ENCODE measurements at regions not wholly inside any gene's neighbourhood (a gene's known extent, or its start where the extent isn't known, plus 50 kb on each side); places are given as distances from the start of the nearest gene placed in this dataset.

GRCh38 chr1:93773049-93773838 is 91.6 kb upstream of the BCAR3 start:
- Histone ChIP-seq H3K4me3 (ENCODE audit: low read length) (no peak overlapping the region), H3K9me3 (ENCODE audit: control insufficient read depth, low read length) (no peaks in the 10 kb centered on the region), H3K27me3 (ENCODE audit: control insufficient read depth, insufficient read depth) (no peaks in the 10 kb centered on the region), H3K27ac (ENCODE audit: low read length) (no peak overlapping the region), H3K4me1 (ENCODE audit: control insufficient read depth, insufficient read depth, low read length) (peaks cover 6% of the 10 kb centered on the region)
- no peak for DNase-seq
- ATAC-seq, result no peak
- intact Hi-C loops (cut with DNase I), result no loop called here
- WGBS, result 91% methylated on average over 2 of the region's 2 CpGs

- Histone ChIP-seq H3K4me1 (ENCODE audit: control insufficient read depth, insufficient read depth, low read length) (peaks cover 9% of the 10 kb centered on the region), H3K27ac (ENCODE audit: low read length) (no peak overlapping the region), H3K9me3 (ENCODE audit: control insufficient read depth, low read length) (no peaks in the 10 kb centered on the region), H3K27me3 (ENCODE audit: control insufficient read depth, insufficient read depth) (no peaks in the 10 kb centered on the region), H3K4me3 (ENCODE audit: low read length) (no peak overlapping the region)
- DNase-seq, result no peak
- ATAC-seq, result peak; percentile 81 to 83
- 66% methylated on average over 2 of the region's 2 CpGs for WGBS
- intact Hi-C loops (cut with DNase I), result no loop called here
Measured at GRCh38 chr1:93771843-93772242, 90.2 kb upstream of the BCAR3 start.

DNA sequence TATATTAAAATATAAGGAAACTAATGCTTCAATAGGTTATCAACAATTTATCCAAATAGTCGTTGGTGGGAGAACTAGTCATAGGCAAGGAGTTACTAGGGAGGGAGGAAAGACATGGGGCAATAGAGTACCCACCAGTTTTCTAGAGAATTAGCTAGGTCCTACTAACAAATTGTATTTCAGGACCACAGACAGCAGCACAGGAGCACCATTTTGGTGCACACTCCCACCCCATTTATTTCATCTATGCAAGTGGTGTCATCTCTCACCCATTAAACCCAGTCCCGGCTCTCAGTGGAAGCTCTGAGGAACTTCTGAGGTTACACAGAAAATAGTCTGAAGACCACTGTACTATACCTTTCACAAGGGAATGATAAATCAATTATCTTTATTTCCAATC is 89.0 kb upstream of the BCAR3 start:
- WGBS, result 88% methylated on average over 2 of the region's 2 CpGs
- Histone ChIP-seq H3K27me3 (ENCODE audit: control insufficient read depth, insufficient read depth) (no peaks in the 10 kb centered on the region), H3K4me3 (ENCODE audit: low read length) (no peak overlapping the region), H3K9me3 (ENCODE audit: control insufficient read depth, low read length) (no peaks in the 10 kb centered on the region), H3K27ac (ENCODE audit: low read length) (no peak overlapping the region), H3K4me1 (ENCODE audit: control insufficient read depth, insufficient read depth, low read length) (peaks cover 9% of the 10 kb centered on the region)
- intact Hi-C loops (cut with DNase I), result no loop called here
- DNase-seq (no peak), ATAC-seq (no peak)

- Histone ChIP-seq H3K4me1 (ENCODE audit: control insufficient read depth, insufficient read depth, low read length) (peaks cover 9% of the 10 kb centered on the region), H3K27me3 (ENCODE audit: control insufficient read depth, insufficient read depth) (no peaks in the 10 kb centered on the region), H3K27ac (ENCODE audit: low read length) (no peak overlapping the region), H3K9me3 (ENCODE audit: control insufficient read depth, low read length) (no peaks in the 10 kb centered on the region), H3K4me3 (ENCODE audit: low read length) (no peak overlapping the region)
- 79% methylated on average over 2 of the region's 2 CpGs for WGBS
- intact Hi-C loops (cut with DNase I), result loop anchor here in 1 of 4 donors (5.0 kb wide), 1 partner anchor 47 kb away; no protein-coding TSS in a partner anchor
- DNase-seq, result no peak
- ATAC-seq, result no peak
Measured at GRCh38 chr1:93769777-93770176, 88.1 kb upstream of the BCAR3 start.

GRCh38 chr1:93768380-93768863 is 86.8 kb upstream of the BCAR3 start:
- intact Hi-C loops (cut with DNase I), result loop anchor here in 1 of 4 donors (5.0 kb wide), 1 partner anchor 46 kb away; no protein-coding TSS in a partner anchor
- Histone ChIP-seq H3K9me3 (ENCODE audit: control insufficient read depth, low read length) (no peaks in the 10 kb centered on the region), H3K4me3 (ENCODE audit: low read length) (no peak overlapping the region), H3K27me3 (ENCODE audit: control insufficient read depth, insufficient read depth) (no peaks in the 10 kb centered on the region), H3K27ac (ENCODE audit: low read length) (peak overlapping the region; percentile 26), H3K4me1 (ENCODE audit: control insufficient read depth, insufficient read depth, low read length) (peaks cover 9% of the 10 kb centered on the region)
- ATAC-seq (peak; percentile 8 to 63), DNase-seq (peak in 1 of 3 donors; percentile 55)
- 17% methylated on average over 6 of the region's 6 CpGs for WGBS

- intact Hi-C loops (cut with DNase I), result loop anchor here in 1 of 4 donors (5.0 kb wide), 1 partner anchor 44 kb away; no protein-coding TSS in a partner anchor
- no peak for ATAC-seq
- WGBS, result 90% methylated on average over 7 of the region's 7 CpGs
Measured at GRCh38 chr1:93766451-93766850, 84.8 kb upstream of the BCAR3 start.

DNA sequence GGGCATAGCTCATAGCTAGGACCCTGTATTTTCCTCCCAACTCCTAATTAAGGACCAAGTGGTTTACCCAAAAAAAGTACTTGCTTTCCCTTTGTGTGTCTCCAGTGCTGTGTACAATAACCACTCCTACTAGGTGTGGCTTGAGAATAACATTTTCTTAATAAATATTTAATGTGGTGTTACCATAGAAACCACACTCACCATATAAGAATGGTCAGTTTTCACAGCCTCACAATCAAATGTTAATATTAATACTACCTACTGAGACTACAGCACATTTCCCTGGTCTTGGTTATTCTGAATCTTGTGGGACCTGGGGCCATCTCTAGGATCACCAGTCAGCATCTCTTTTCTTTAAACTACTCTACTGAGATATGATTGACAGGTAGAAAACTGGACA is 83.5 kb upstream of the BCAR3 start:
- H3K27ac ChIP-seq (ENCODE audit: low read length), result no peak overlapping the region
- H3K9me3 ChIP-seq (ENCODE audit: control insufficient read depth, low read length), result no peaks in the 10 kb centered on the region
- intact Hi-C loops (cut with DNase I), result loop anchor here in 1 of 4 donors (5.0 kb wide), 1 partner anchor 43 kb away; no protein-coding TSS in a partner anchor
- peaks cover 9% of the 10 kb centered on the region for H3K4me1 ChIP-seq (ENCODE audit: control insufficient read depth, insufficient read depth, low read length)
- H3K27me3 ChIP-seq (ENCODE audit: control insufficient read depth, insufficient read depth), result no peaks in the 10 kb centered on the region
- no peak overlapping the region for H3K4me3 ChIP-seq (ENCODE audit: low read length)
- ATAC-seq (no peak), DNase-seq (no peak)

More at GRCh38 chr1:93766451-93766850, 84.8 kb upstream of the BCAR3 start:
- no peaks in the 10 kb centered on the region for H3K27me3 ChIP-seq (ENCODE audit: control insufficient read depth, insufficient read depth)
- H3K4me3 ChIP-seq (ENCODE audit: low read length), result no peak overlapping the region
- DNase-seq, result no peak
- no peaks in the 10 kb centered on the region for H3K9me3 ChIP-seq (ENCODE audit: control insufficient read depth, low read length)
- peaks cover 9% of the 10 kb centered on the region for H3K4me1 ChIP-seq (ENCODE audit: control insufficient read depth, insufficient read depth, low read length)
- H3K27ac ChIP-seq (ENCODE audit: low read length), result no peak overlapping the region

DNA sequence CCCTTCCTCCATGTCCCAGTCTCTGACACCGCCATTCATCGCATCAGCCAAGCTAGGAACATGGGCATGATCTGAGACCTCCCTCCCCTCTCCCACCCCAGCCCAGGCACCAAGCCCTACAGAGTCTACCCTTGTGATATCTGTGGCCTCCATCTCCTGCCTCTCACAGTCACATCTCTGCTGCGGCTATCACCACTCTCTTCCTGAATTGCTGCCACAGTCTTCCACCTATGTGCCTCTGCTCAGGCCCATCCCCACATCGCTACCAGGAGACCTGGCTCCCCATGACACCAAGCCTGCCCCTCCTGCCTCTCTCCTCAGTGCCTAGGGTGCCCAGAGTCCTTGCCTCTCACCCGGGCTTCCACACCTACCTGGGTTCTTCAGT is 82.7 kb upstream of the BCAR3 start:
- Histone ChIP-seq H3K9me3 (ENCODE audit: control insufficient read depth, low read length) (no peaks in the 10 kb centered on the region), H3K27me3 (ENCODE audit: control insufficient read depth, insufficient read depth) (no peaks in the 10 kb centered on the region), H3K4me1 (ENCODE audit: control insufficient read depth, insufficient read depth, low read length) (peaks cover 9% of the 10 kb centered on the region), H3K27ac (ENCODE audit: low read length) (no peak overlapping the region), H3K4me3 (ENCODE audit: low read length) (no peak overlapping the region)
- 99% methylated on average over 5 of the region's 5 CpGs for WGBS
- ATAC-seq (no peak), DNase-seq (no peak)
- intact Hi-C loops (cut with DNase I), result no loop called here

DNA sequence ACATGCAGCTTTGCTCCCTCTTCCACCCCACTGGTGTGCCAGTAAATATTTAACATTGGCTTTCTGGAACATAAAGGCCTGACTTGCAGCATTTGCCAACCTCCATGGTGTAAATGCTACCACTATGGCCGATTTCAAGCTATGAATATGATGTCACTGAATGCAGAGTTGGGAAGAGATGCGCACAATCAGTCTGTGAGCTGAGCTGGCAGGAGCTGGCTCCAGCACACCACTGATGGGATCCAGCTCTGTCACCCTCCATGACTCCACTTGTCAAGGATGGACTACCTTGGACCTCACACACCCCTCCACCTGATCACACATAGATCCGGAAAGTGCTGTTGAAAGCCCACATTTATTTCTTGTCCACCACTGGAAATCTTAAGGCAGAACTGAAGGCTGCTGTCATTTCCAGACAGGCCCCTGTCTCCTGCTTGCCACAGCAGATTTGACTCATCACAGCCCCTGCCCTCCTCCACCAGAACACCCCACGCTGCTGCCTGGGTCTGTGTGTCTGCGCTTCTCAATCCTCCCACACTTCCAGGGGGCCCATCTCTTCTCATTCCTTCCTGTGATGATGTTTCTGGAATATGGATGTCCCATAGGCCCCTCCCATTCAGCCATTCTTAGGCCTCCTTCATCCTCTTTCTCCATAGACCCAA is 82.2 kb upstream of the BCAR3 start:
- Histone ChIP-seq H3K27me3 (ENCODE audit: control insufficient read depth, insufficient read depth) (no peaks in the 10 kb centered on the region), H3K4me1 (ENCODE audit: control insufficient read depth, insufficient read depth, low read length) (peaks cover 10% of the 10 kb centered on the region), H3K27ac (ENCODE audit: low read length) (no peak overlapping the region), H3K9me3 (ENCODE audit: control insufficient read depth, low read length) (no peaks in the 10 kb centered on the region), H3K4me3 (ENCODE audit: low read length) (no peak overlapping the region)
- intact Hi-C loops (cut with DNase I), result no loop called here
- ATAC-seq (no peak), DNase-seq (no peak)
- 94% methylated on average over 5 of the region's 5 CpGs for WGBS

DNA sequence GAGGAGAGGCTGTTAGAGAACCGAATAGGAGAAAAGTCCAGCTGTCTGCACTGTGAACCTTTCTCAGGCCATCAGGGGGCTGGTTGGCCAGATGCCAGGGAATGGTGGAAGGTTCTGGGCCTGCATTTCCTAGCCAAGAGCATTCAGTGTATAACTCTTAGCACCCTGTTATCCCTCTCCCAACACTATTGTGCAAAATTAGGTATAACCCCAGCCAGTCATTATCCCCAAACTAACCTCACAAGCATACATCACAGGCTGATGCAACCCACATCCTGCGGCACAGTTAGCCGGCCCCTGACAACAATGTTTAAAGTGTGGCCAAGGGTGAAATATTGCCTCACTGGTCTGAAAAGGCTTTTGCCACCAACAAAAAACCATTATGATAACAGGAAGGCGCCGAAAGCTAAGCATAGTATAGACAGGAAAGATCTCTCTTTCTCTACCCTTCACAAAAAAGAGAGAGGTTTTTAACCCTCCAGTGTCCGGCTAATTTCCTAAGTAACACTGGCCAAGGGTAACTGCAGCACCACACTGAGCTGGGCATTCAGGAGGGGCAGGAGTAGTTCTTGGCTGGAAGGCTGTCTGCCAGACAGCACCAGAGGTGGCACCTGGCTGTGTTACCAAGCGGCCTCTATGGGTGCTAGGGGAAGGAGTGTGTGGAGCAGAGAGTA is 77.3 kb upstream of the BCAR3 start:
- 56% methylated on average over 7 of the region's 7 CpGs for WGBS
- Histone ChIP-seq H3K27me3 (ENCODE audit: control insufficient read depth, insufficient read depth) (no peaks in the 10 kb centered on the region), H3K27ac (ENCODE audit: low read length) (no peak overlapping the region), H3K4me3 (ENCODE audit: low read length) (no peak overlapping the region), H3K9me3 (ENCODE audit: control insufficient read depth, low read length) (no peaks in the 10 kb centered on the region), H3K4me1 (ENCODE audit: control insufficient read depth, insufficient read depth, low read length) (peaks cover 5% of the 10 kb centered on the region)
- intact Hi-C loops (cut with DNase I), result no loop called here
- peak; percentile 55 to 71 (median 69) for DNase-seq
- peak; percentile 32 to 74 for ATAC-seq

Data from right cardiac atrium (tissue), 5 donors.